ENCODE measurements at regions not wholly inside any gene's neighbourhood (a gene's known extent, or its start where the extent isn't known, plus 50 kb on each side); places are given as distances from the start of the nearest gene placed in this dataset.

GRCh38 chr3:13707456-13707855 lies 158.5 kb downstream of the FBLN2 start:
- TF ChIP-seq, protein P1, sequence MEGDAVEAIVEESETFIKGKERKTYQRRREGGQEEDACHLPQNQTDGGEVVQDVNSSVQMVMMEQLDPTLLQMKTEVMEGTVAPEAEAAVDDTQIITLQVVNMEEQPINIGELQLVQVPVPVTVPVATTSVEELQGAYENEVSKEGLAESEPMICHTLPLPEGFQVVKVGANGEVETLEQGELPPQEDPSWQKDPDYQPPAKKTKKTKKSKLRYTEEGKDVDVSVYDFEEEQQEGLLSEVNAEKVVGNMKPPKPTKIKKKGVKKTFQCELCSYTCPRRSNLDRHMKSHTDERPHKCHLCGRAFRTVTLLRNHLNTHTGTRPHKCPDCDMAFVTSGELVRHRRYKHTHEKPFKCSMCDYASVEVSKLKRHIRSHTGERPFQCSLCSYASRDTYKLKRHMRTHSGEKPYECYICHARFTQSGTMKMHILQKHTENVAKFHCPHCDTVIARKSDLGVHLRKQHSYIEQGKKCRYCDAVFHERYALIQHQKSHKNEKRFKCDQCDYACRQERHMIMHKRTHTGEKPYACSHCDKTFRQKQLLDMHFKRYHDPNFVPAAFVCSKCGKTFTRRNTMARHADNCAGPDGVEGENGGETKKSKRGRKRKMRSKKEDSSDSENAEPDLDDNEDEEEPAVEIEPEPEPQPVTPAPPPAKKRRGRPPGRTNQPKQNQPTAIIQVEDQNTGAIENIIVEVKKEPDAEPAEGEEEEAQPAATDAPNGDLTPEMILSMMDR (IDR thresholded peaks at IDR 0.05; ENCODE audit: extremely low read depth in 1 of 2, insufficient read depth in 1 of 2, low read depth in 1 of 2, low read length in 2 of 2) = no peak
- TF ChIP-seq POLR2A (IDR thresholded peaks at IDR 0.05; ENCODE audit: low read depth, low read length) = no peak
- TF ChIP-seq POLR2AphosphoS5 (IDR thresholded peaks at IDR 0.05; ENCODE audit: insufficient read depth, low read depth, low read length) = no peak

Measured in endothelial cell of umbilical vein (primary cell).